Panc1 (cell line): ENCODE measurements at regions not wholly inside any gene's neighbourhood (a gene's known extent, or its start where the extent isn't known, plus 50 kb on each side); places are given as distances from the start of the nearest gene placed in this dataset.

Experiments used
- ATAC-seq: fragments of 200-7000 bp; cut with Tn5 transposase; 2 replicates; pipeline ENCODE4 v1.9.1; 2020; ENCODE audit warnings: mild to moderate bottlenecking, moderate library complexity
- BruUV-seq: library from RNA; stranded (reverse); fragments of 400-500 nt; replicated peaks from 2 replicates; lab custom pipeline; 2021; lab: Mats Ljungman, UMichigan
- CTCF ChIA-PET: fragments of 300-600 bp; sonication (Branson Sonifier 250); formaldehyde crosslinking; loops from one replicate; lab custom pipeline; 2022; ENCODE audit warnings: antibody characterized with exemption; lab: Charles Lee
- POLR2A ChIA-PET: fragments of 300-600 bp; sonication (Branson Sonifier 250); formaldehyde crosslinking; loops from one replicate; lab custom pipeline; 2022; ENCODE audit warnings: antibody characterized with exemption; lab: Charles Lee
- DNase-seq: peaks from one replicate; pipeline ENCODE4 v3.0.0-alpha.2; 2010; ENCODE audit warnings: low read depth, low spot score
- H3K27ac ChIP-seq: 2 replicates; pipeline ENCODE4 v1.5.1; 2011; ENCODE audit warnings: mild to moderate bottlenecking, low read length, inconsistent platforms
- H3K27me3 ChIP-seq: fragments of 200-500 bp; sonication (Bioruptor generic); 2 replicates; pipeline ENCODE4 v1.6.0; 2014; ENCODE audit warnings: low read length, inconsistent platforms; ENCODE audit not compliant: control insufficient read depth, insufficient read depth
- H3K36me3 ChIP-seq: fragments of 200-500 bp; sonication (Bioruptor generic); 2 replicates; pipeline ENCODE4 v1.5.1; 2014; ENCODE audit warnings: inconsistent platforms, mild to moderate bottlenecking, low read length, moderate library complexity; ENCODE audit not compliant: control insufficient read depth, insufficient read depth
- H3K4me1 ChIP-seq: 2 replicates; pipeline ENCODE4 v1.5.1; 2011; ENCODE audit warnings: inconsistent platforms, mild to moderate bottlenecking, low read length, moderate library complexity; ENCODE audit not compliant: control insufficient read depth, insufficient read depth
- H3K4me3 ChIP-seq, 2 experiments: 2 replicates each; pipeline ENCODE4 v1.5.1; 2011 to 2012; ENCODE audit warnings: low read depth in 2 of 2, low read length in 2 of 2, mild to moderate bottlenecking in 2 of 2, inconsistent platforms in 1 of 2, moderate library complexity in 1 of 2
- H3K9me3 ChIP-seq: fragments of 200-500 bp; sonication (Bioruptor generic); 2 replicates; pipeline ENCODE4 v1.5.1; 2014; ENCODE audit warnings: low read depth, mild to moderate bottlenecking, inconsistent platforms, low read length, moderate library complexity; ENCODE audit not compliant: control insufficient read depth, insufficient read depth
- CTCF ChIP-seq: fragments of 450-650 bp; IDR thresholded peaks from 2 replicates; pipeline ENCODE4 v1.5.1; 2017; ENCODE audit warnings: mild to moderate bottlenecking
- POLR2AphosphoS5 ChIP-seq: IDR thresholded peaks from 2 replicates; pipeline ENCODE4 v1.6.1; 2012; ENCODE audit warnings: mild to moderate bottlenecking, low read depth, low read length, moderate library complexity
- REST ChIP-seq, 2 experiments: IDR thresholded peaks; 2 replicates each; pipeline ENCODE4 v1.6.1; 2011 to 2012; ENCODE audit warnings: low read depth in 2 of 2, control low read depth in 1 of 2, low read length in 1 of 2, mild to moderate bottlenecking in 1 of 2, moderate library complexity in 1 of 2; ENCODE audit not compliant: insufficient read depth in 1 of 2
- SIN3A ChIP-seq: IDR thresholded peaks from 2 replicates; pipeline ENCODE4 v1.6.1; 2012; ENCODE audit warnings: low read depth, mild to moderate bottlenecking, low read length, moderate library complexity, borderline replicate concordance; ENCODE audit not compliant: insufficient read depth
- TCF7L2 ChIP-seq: IDR thresholded peaks from 2 replicates; pipeline ENCODE4 v1.6.1; 2011; ENCODE audit warnings: mild to moderate bottlenecking, low read depth, low read length, inconsistent platforms
- in situ Hi-C: cut with HindIII; loops from 2 replicates; pipeline ENCODE4 v1.10.0; 2016; ENCODE audit warnings: low sequenced_read_pairs, low pct_unique_long_range_greater_than_20kb
- intact Hi-C: fragments of 100-400 bp; cut with micrococcal nuclease; formaldehyde crosslinking; loops from one replicate; pipeline ENCODE4 v1.10.0; 2022; ENCODE audit not compliant: unreplicated experiment

GRCh38 chr2:18889565-18890332 is 300.4 kb upstream of the NT5C1B start:
- H3K27ac ChIP-seq = no peak overlapping the region
- H3K9me3 ChIP-seq = no peaks in the 10 kb centered on the region
- CTCF ChIA-PET = no interaction called here
- no peaks in the 10 kb centered on the region for H3K4me1 ChIP-seq
- no peak overlapping the region for H3K4me3 ChIP-seq
- in situ Hi-C loops = no loop called here
- TF ChIP-seq POLR2AphosphoS5 = no peak
- TF ChIP-seq REST (IDR thresholded peaks at IDR 0.05; ENCODE audit: insufficient read depth in 1 of 2, low read depth in 2 of 2, low read length in 1 of 2) = no peak
- no peak for TF ChIP-seq SIN3A
- TF ChIP-seq CTCF = no peak
- no peak for TF ChIP-seq TCF7L2
- no TSS peak for BruUV-seq
- no peaks in the 10 kb centered on the region for H3K27me3 ChIP-seq
- no peaks in the 10 kb centered on the region for H3K36me3 ChIP-seq
- intact Hi-C loops = no loop called here
- POLR2A ChIA-PET = no interaction called here
- ATAC-seq = no peak
- no peak for DNase-seq

GRCh38 chr2:18885457-18885856 is 296.1 kb upstream of the NT5C1B start:
- intact Hi-C loops (no loop called here), in situ Hi-C loops (no loop called here)
- DNase-seq (no peak), ATAC-seq (no peak)
- Histone ChIP-seq H3K27me3 (no peaks in the 10 kb centered on the region), H3K4me3 (no peak overlapping the region), H3K36me3 (no peaks in the 10 kb centered on the region), H3K27ac (no peak overlapping the region), H3K9me3 (no peaks in the 10 kb centered on the region), H3K4me1 (no peaks in the 10 kb centered on the region)
- TF ChIP-seq SIN3A (no peak), TCF7L2 (no peak), POLR2AphosphoS5 (no peak), REST (IDR thresholded peaks at IDR 0.05; ENCODE audit: insufficient read depth in 1 of 2, low read depth in 2 of 2, low read length in 1 of 2) (no peak), CTCF (no peak)
- ChIA-PET CTCF (no interaction called here), POLR2A (no interaction called here)
- no TSS peak for BruUV-seq
